Smooth muscle cell (in vitro differentiated cells): ENCODE measurements at regions not wholly inside any gene's neighbourhood (a gene's known extent, or its start where the extent isn't known, plus 50 kb on each side); places are given as distances from the start of the nearest gene placed in this dataset.

Source experiments
- DNase-seq: peaks from one replicate; lab custom pipeline; 2025; ENCODE audit not compliant: unreplicated experiment; lab: John Stamatoyannopoulos, UW
- H2AFZ ChIP-seq: fragments of 200-600 bp; sonication (generic); 2 replicates; pipeline ENCODE4 v1.6.0; 2016; ENCODE audit warnings: antibody characterized with exemption, low read depth, mild to moderate bottlenecking
- H3F3A ChIP-seq: fragments of 200-600 bp; sonication (generic); 2 replicates; pipeline ENCODE4 v1.6.0; 2017; ENCODE audit warnings: antibody characterized with exemption, low read depth
- H3K27ac ChIP-seq: fragments of 200-600 bp; sonication (generic); 2 replicates; pipeline ENCODE4 v1.5.1; 2016; ENCODE audit warnings: low read depth, mild to moderate bottlenecking
- H3K27me3 ChIP-seq: fragments of 200-600 bp; sonication (generic); 2 replicates; pipeline ENCODE4 v1.6.1; 2016; ENCODE audit warnings: low read depth, mild to moderate bottlenecking
- H3K36me3 ChIP-seq: fragments of 200-600 bp; sonication (generic); 2 replicates; pipeline ENCODE4 v1.5.1; 2016; ENCODE audit warnings: low read depth
- H3K4me1 ChIP-seq: fragments of 200-600 bp; sonication (generic); 2 replicates; pipeline ENCODE4 v1.5.1; 2016; ENCODE audit warnings: low read depth
- H3K4me2 ChIP-seq: fragments of 200-600 bp; sonication (generic); 2 replicates; pipeline ENCODE4 v1.6.0; 2016; ENCODE audit warnings: mild to moderate bottlenecking
- H3K4me3 ChIP-seq: fragments of 200-600 bp; sonication (generic); 2 replicates; pipeline ENCODE4 v1.5.1; 2016; ENCODE audit warnings: mild to moderate bottlenecking
- H3K79me2 ChIP-seq: fragments of 200-600 bp; sonication (generic); 2 replicates; pipeline ENCODE4 v1.6.0; 2016; ENCODE audit warnings: low read depth, mild to moderate bottlenecking
- H3K9ac ChIP-seq: fragments of 200-600 bp; sonication (generic); 2 replicates; pipeline ENCODE4 v1.6.0; 2016; ENCODE audit warnings: low read depth
- H3K9me3 ChIP-seq: fragments of 200-600 bp; sonication (generic); replicated peaks from 2 replicates; pipeline ENCODE4 v1.5.1; 2016; ENCODE audit warnings: low read depth
- H4K20me1 ChIP-seq: fragments of 200-600 bp; sonication (generic); 2 replicates; pipeline ENCODE4 v1.6.0; 2016; ENCODE audit warnings: low read depth
- CTCF ChIP-seq: fragments of 200-600 bp; sonication (generic); IDR thresholded peaks from 2 replicates; pipeline ENCODE4 v1.5.1; 2017; ENCODE audit warnings: borderline replicate concordance, mild to moderate bottlenecking, antibody characterized with exemption; ENCODE audit not compliant: insufficient read depth, poor library complexity, severe bottlenecking
- WGBS: methylation state at CpG from one replicate; pipeline ENCODE4 v1.1.7; 2016; ENCODE audit warnings: low lambda C conversion rate; 5-methylcytosine and 5-hydroxymethylcytosine counted together

- no peaks in the 10 kb centered on the region for H3F3A ChIP-seq
Measured at GRCh38 chr11:27178859-27179258, 138.2 kb downstream of the BBOX1 start.

More at GRCh38 chr11:27178859-27179258, 138.2 kb downstream of the BBOX1 start:
- Histone ChIP-seq H3K4me1 (no peaks in the 10 kb centered on the region), H3K4me3 (no peak overlapping the region), H3K9ac (no peak overlapping the region), H2AFZ (no peak overlapping the region), H3K36me3 (no peaks in the 10 kb centered on the region), H4K20me1 (no peaks in the 10 kb centered on the region), H3K79me2 (no peaks in the 10 kb centered on the region), H3K4me2 (no peak overlapping the region), H3K27me3 (no peaks in the 10 kb centered on the region), H3K9me3 (no peaks in the 10 kb centered on the region), H3K27ac (no peak overlapping the region)
- DNase-seq = no peak
- WGBS = 92% methylated on average over 5 of the region's 5 CpGs
- TF ChIP-seq CTCF = no peak
